H7 (cell line): ENCODE measurements at regions not wholly inside any gene's neighbourhood (a gene's known extent, or its start where the extent isn't known, plus 50 kb on each side); places are given as distances from the start of the nearest gene placed in this dataset.

ENCODE experiments used
- DNase-seq: peaks from one replicate; pipeline ENCODE4 v3.0.0; 2012
- H3K27me3 ChIP-seq: 2 replicates; pipeline ENCODE4 v1.6.0; 2011; ENCODE audit warnings: mild to moderate bottlenecking, low read length; ENCODE audit not compliant: control insufficient read depth, insufficient read depth
- H3K36me3 ChIP-seq: replicated peaks from 2 replicates; pipeline ENCODE4 v1.5.1; 2011; ENCODE audit warnings: low read length; ENCODE audit not compliant: control insufficient read depth, insufficient read depth
- H3K4me3 ChIP-seq: 2 replicates; pipeline ENCODE4 v1.5.1; 2011; ENCODE audit warnings: low read depth, mild to moderate bottlenecking, control low read depth, low read length, moderate library complexity; ENCODE audit not compliant: insufficient read depth

DNA sequence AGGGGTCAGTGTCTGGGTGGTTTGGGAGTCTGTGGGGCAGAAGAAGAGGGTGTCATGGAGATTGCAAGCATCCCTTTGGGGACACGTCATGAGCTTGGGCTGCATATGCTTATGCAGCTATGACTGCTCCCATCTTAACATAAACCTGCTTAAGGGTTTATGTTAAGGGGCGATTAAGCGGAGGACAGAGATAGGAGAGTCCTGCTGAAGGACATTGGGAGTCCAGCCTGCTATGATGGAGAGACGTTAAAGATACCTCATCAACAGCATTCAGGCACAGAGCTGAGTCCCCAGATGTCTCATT, 76.8 kb upstream of the AKR1E2 start:
- Histone ChIP-seq H3K36me3 (no peaks in the 10 kb centered on the region), H3K27me3 (no peaks in the 10 kb centered on the region), H3K4me3 (no peak overlapping the region)
- no peak for DNase-seq

DNA sequence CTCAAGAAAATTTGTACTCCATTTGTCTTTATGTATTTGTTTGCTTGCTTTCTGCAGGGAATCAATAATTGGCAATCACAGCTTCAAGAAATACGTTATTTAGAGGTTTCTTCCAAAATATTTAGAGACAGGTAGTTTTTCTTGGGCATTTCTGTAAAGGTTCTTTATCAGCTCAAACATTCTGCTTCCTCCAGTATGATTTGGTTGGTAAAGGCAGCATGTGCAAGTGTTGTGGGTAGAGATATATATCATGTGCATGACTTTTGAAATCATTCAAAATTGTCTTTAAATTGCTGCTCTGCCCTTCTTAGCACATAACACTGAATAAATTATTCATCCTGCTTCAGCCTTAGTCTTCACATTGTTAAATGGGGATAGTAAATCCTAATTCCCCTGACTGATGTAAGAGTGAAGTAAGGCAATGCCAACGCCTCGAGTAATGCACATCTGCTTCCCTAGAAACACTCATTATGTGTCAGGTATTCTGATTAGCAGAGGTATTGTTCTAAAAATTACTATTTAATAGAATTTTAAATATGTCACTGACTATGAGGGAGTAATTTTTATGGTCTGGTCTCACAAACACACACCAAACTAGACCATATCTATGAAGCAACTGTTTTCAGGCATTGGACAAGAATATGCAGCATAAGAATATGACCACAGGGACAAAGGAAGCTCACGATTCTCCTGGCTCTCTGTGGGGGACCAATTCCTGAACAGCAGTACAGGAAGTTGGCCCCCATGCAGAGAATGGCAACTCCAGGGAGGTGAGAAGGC, 77.3 kb upstream of the AKR1E2 start:
- Histone ChIP-seq H3K36me3 (no peaks in the 10 kb centered on the region), H3K27me3 (no peaks in the 10 kb centered on the region), H3K4me3 (no peak overlapping the region)
- no peak for DNase-seq

DNA sequence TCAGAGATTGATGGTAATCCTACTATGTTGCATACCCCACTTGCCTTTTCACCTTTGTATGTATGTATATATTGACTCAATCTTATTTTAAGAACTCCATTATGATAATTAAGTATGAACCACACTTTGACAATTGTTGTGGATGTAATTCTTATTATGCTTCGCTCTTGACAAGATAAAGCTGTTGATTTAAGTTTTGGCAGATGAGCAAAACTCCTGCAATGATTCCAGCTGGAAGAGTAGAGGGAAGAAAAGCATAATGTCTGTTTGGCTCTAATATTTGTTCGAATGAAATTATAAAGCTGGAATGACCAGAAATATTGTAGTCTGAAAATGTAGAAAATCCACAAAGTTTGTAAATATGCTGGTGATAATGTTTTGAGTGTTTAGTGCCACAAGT, 83.8 kb upstream of the AKR1E2 start:
- Histone ChIP-seq H3K4me3 (no peak overlapping the region), H3K36me3 (no peaks in the 10 kb centered on the region), H3K27me3 (no peaks in the 10 kb centered on the region)
- no peak for DNase-seq

DNA sequence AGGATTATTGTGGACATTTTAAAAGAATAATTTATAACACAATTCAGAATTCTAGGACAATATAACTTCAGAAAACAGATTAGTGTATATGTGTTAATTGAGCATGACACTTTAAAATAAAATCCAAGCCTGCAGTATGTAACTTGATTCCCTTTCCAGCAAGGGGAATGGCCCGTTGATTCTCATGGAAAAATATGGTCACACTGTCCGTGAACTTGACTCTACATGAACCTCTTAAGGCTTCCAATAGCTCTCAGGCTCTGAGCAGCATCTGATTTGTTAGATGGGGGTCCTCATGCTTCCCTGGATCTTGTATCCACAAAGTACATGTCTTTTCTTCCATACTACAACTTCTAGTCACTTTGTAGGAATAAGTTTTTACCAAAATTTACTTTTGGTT, 85.5 kb upstream of the AKR1E2 start:
- Histone ChIP-seq H3K36me3 (no peaks in the 10 kb centered on the region), H3K4me3 (no peak overlapping the region), H3K27me3 (no peaks in the 10 kb centered on the region)
- DNase-seq = no peak

DNA sequence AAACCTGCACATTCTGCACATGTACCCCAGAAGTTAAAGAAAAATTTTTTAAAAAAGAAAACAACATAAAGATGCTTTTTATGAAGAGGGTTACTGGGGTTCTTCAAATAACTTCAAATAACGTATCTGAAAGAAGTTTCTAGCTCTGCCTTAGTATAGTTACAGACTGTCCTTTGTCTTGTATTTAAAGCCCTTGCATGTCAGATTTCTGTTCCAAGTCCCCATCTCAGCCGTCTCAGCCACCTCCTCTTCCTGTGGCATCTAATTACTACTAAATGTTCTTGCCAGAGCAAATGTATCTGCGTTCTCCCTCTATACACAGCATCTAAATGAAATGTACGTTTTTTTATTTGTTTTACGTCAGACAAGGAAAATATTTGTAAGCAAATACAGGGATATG, 89.4 kb upstream of the AKR1E2 start:
- Histone ChIP-seq H3K36me3 (no peaks in the 10 kb centered on the region), H3K27me3 (no peaks in the 10 kb centered on the region), H3K4me3 (no peak overlapping the region)
- DNase-seq = no peak

DNA sequence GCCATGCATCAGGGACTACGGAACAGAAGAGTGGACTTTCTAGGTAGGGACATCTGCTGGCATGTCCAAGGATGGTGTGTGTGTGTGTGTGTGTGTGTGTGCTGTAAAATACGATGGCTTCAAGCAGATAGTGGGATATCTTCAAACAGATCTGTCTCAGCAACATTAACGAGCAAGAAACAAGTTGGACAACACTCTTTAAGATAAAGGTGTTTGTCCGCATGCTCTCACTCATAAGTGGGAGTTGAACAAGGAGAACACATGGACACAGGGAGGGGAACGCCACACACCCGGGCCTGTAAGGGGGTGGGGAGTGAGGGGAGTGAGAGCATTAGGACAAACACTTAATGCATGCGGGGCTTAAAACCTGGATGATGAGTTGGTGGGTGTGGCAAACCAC, 89.8 kb upstream of the AKR1E2 start:
- no peaks in the 10 kb centered on the region for H3K36me3 ChIP-seq
- DNase-seq = no peak
- H3K4me3 ChIP-seq = no peak overlapping the region
- H3K27me3 ChIP-seq = no peaks in the 10 kb centered on the region

DNA sequence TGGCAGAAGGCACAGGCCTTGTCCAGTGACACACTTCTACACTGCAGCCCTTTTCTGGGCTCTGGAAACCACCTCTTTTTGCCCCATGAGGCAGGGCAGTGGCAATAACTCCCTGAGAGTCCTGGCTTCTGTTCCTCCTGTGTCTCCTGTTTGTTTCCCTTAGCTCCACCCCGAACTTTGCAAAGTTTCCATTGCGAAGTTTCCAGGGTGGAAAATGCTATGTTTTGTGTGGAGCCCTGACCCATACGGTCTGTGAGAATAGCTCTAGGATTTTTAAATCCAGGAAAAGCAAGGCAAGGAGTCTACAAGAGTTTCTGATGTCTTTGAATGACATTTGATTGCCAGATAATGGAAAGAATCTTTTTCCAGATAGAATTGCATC, 92.2 kb upstream of the AKR1E2 start:
- no peak overlapping the region for H3K4me3 ChIP-seq
- no peak for DNase-seq
- H3K27me3 ChIP-seq = no peaks in the 10 kb centered on the region
- no peaks in the 10 kb centered on the region for H3K36me3 ChIP-seq

DNA sequence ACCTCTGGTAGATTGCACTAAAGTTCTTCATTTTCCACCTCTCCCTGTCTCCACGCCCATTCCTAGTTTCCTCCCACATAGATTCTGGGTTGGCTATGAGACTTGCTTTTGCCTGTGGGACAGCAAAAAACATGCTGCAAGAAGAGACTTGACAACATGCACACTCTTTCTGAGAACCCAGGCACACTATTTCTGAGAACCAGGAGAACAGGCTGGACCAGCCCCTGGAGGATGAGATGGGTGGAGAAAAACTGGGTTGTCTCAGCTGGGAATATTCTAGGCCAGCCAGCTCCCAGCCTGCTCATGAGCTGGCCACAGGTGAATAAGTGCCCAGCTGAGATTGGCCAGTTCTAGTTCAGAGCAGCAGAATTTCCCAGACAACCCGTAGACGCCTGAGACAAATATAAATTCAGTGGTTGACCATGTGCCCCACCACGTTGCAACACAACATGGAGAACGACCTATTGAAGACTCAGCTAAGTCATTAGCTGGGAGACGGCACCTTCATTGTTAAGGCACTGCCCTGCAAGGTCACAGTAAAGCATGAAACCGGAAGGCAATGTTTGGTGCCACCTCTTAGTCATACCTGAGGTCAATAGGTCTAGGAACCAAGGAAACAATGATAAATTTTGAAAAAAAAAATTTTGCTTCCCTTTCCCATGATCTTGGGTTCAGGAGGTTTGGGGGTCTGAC, 92.7 kb upstream of the AKR1E2 start:
- Histone ChIP-seq H3K27me3 (no peaks in the 10 kb centered on the region), H3K36me3 (no peaks in the 10 kb centered on the region), H3K4me3 (no peak overlapping the region)
- no peak for DNase-seq

DNA sequence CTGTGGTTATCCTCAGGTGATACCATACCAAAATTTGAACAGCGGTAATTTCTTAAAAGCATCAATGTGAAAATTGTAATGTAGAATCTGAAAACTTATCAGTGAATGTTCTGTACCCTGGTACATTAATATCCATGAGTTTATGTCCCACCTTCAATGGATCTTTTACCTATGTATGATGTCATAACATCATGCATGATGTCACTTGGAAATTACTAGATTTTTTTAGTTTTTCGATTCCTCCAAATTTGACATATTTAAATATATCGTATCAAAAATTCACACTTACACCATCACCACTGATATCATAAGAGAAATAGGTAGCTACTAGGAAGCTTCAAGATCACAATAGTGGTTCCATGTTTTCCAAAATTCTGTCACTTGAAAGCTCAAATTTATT, 95.0 kb upstream of the AKR1E2 start:
- DNase-seq = no peak
- H3K36me3 ChIP-seq = no peaks in the 10 kb centered on the region
- no peak overlapping the region for H3K4me3 ChIP-seq
- H3K27me3 ChIP-seq = no peaks in the 10 kb centered on the region

DNA sequence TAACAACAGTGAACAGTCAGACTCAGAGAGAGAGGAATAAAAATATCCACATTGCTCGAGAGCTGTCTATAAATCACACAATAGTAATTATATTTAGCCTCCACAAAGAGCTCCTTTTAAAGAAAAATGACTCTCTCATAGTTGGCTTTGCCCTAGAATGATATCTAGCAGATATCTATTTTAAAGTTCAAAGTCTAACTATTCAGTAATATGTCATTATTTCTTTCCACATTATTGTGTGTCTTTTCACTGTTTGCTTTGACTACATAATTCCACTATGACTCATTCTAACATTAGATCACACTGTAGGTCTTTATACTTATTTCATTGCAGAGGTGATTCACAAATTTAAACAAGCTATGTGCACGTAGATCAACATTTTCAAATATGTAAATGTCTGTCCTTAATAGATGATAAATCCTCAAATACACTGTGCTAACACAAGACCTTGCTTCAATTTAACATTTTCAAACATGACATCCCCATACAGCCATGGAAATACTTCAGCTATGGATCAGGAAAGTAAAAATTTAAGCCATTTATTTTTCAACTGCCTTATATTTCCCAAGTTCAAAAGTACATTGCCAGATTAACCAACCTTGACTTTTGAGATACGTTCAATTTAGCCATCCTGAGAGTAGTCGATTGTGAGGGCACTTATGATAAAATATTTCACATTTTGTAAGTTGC, 99.9 kb upstream of the AKR1E2 start:
- H3K36me3 ChIP-seq = no peaks in the 10 kb centered on the region
- no peaks in the 10 kb centered on the region for H3K27me3 ChIP-seq
- no peak for DNase-seq
- no peak overlapping the region for H3K4me3 ChIP-seq

DNA sequence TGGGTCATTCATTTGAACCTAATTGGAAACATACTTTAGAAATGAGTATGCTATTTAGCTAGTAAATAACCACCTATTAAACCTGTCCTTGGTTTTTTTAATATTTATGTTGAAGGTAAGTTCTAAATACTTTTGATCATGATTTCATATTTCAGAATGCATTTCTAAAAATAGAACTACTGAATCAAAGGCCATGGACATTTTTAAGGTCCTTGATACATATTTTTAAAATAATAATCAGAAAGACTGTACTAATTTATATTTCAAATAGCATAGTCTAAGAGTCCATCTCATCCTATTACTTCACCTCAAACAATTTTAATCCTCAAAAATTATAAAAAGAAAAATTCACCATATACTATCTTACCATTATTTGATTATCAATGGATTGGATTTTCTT, 102.1 kb upstream of the AKR1E2 start:
- Histone ChIP-seq H3K27me3 (no peaks in the 10 kb centered on the region), H3K4me3 (no peak overlapping the region), H3K36me3 (no peaks in the 10 kb centered on the region)
- DNase-seq = no peak

DNA sequence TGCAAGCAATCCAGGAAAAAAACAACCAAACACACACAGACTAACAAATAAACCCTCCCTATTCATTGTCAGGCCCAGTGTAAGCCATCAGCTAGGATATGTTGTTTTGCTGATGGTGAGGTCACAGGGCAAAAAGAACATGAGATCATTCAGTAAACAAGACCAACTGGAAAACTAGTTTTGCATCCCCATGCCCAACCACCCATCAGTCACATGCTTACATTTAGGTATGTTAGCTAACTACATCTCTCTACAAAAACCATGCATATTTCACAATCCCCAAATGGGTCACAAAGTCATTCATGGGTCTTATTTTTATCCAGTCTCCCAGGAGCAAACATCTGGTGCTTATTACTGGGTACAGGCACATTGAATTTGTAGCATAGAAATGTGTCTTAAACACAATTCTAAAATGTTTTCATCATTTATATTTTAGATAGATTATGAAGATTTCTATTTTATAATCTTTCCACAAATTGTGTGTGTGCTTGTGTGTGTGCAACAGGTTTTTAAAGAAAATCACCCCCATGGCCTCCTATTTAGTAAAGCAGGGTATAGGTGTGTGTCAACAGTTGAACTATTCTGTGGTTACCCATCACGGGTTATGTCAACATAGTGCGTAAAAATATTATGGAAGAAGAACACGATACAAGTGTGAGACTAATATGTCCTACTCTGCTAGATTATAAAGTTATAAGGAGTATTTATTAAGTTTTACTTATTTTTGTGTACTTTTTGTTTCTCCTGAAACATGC, 103.8 kb upstream of the AKR1E2 start:
- H3K4me3 ChIP-seq = no peak overlapping the region
- DNase-seq = no peak
- H3K36me3 ChIP-seq = no peaks in the 10 kb centered on the region
- H3K27me3 ChIP-seq = no peaks in the 10 kb centered on the region

DNA sequence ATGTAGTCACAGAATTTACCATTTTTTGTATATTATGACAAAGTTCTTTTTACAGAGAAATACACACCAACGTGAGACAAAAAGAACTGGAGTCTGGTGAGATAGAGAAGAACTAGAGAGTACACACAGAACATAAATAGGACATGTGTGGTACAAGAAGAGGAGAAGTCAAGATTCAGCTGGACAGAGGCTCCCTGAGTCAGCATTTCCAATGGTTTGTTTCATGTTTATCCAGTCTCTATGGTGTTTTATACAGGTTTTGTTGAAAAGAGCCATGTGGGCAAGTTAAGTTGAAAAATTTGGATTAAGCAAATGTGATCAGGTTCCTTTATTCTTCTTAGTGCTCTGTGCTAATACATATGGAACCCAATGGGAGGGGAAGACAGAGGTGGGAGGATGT, 105.5 kb upstream of the AKR1E2 start:
- Histone ChIP-seq H3K27me3 (no peaks in the 10 kb centered on the region), H3K36me3 (no peaks in the 10 kb centered on the region), H3K4me3 (no peak overlapping the region)
- no peak for DNase-seq

DNA sequence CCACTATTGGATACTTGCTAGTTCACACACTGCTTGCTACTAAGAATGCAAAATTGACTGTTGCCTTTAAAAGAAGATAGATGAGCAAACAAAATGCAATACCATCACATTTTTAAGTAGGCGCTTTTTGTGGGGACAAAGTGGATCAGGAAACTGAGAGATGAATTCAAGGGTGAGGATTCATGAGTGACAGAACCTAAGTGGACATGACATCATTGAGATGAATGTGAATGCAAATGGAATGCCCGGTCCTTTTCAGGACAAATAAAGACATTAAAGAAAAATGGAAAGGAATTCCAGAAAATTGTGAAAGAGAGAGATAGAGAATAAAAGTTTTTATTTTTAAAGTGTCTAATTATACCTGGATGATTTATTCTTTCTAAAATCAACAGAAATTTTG, 106.3 kb upstream of the AKR1E2 start:
- Histone ChIP-seq H3K27me3 (no peaks in the 10 kb centered on the region), H3K36me3 (no peaks in the 10 kb centered on the region), H3K4me3 (no peak overlapping the region)
- DNase-seq = no peak

DNA sequence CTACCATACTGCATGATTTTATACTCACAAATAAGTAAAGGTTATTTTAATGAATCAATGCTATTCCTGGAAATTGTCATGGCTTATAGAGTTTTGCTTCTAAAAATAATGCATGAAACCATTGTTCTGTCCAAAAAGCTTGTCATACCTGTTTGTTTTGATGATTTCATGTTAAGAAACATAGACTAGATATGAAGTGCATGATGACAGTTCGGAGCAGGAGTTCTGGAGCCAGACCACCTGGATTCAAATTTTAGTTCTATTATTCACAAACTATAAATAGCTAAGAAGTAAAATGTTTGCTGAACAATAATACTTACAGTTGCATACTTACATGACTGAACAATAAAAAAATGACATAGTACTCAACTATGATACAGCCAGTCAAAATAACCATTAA, 107.0 kb upstream of the AKR1E2 start:
- DNase-seq = no peak

More for the DNA sequence above, 107.0 kb upstream of the AKR1E2 start:
- Histone ChIP-seq H3K36me3 (no peaks in the 10 kb centered on the region), H3K4me3 (no peak overlapping the region), H3K27me3 (no peaks in the 10 kb centered on the region)
